ENCODE measurements at regions not wholly inside any gene's neighbourhood (a gene's known extent, or its start where the extent isn't known, plus 50 kb on each side); places are given as distances from the start of the nearest gene placed in this dataset.

GRCh38 chr6:145028144-145028818 lies 707.0 kb downstream of the EPM2A start:
- TF ChIP-seq, protein P1, sequence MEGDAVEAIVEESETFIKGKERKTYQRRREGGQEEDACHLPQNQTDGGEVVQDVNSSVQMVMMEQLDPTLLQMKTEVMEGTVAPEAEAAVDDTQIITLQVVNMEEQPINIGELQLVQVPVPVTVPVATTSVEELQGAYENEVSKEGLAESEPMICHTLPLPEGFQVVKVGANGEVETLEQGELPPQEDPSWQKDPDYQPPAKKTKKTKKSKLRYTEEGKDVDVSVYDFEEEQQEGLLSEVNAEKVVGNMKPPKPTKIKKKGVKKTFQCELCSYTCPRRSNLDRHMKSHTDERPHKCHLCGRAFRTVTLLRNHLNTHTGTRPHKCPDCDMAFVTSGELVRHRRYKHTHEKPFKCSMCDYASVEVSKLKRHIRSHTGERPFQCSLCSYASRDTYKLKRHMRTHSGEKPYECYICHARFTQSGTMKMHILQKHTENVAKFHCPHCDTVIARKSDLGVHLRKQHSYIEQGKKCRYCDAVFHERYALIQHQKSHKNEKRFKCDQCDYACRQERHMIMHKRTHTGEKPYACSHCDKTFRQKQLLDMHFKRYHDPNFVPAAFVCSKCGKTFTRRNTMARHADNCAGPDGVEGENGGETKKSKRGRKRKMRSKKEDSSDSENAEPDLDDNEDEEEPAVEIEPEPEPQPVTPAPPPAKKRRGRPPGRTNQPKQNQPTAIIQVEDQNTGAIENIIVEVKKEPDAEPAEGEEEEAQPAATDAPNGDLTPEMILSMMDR (IDR thresholded peaks at IDR 0.05), result peak; percentile 68; the same call in 1 of the 2 replicates
- TF ChIP-seq, protein P2, sequence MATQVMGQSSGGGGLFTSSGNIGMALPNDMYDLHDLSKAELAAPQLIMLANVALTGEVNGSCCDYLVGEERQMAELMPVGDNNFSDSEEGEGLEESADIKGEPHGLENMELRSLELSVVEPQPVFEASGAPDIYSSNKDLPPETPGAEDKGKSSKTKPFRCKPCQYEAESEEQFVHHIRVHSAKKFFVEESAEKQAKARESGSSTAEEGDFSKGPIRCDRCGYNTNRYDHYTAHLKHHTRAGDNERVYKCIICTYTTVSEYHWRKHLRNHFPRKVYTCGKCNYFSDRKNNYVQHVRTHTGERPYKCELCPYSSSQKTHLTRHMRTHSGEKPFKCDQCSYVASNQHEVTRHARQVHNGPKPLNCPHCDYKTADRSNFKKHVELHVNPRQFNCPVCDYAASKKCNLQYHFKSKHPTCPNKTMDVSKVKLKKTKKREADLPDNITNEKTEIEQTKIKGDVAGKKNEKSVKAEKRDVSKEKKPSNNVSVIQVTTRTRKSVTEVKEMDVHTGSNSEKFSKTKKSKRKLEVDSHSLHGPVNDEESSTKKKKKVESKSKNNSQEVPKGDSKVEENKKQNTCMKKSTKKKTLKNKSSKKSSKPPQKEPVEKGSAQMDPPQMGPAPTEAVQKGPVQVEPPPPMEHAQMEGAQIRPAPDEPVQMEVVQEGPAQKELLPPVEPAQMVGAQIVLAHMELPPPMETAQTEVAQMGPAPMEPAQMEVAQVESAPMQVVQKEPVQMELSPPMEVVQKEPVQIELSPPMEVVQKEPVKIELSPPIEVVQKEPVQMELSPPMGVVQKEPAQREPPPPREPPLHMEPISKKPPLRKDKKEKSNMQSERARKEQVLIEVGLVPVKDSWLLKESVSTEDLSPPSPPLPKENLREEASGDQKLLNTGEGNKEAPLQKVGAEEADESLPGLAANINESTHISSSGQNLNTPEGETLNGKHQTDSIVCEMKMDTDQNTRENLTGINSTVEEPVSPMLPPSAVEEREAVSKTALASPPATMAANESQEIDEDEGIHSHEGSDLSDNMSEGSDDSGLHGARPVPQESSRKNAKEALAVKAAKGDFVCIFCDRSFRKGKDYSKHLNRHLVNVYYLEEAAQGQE (IDR thresholded peaks at IDR 0.05; ENCODE audit: insufficient read depth in 1 of 2, low read depth in 2 of 2, low read length in 1 of 2), result no peak
- Histone ChIP-seq H3K4me1 (ENCODE audit: control insufficient read depth, insufficient read depth, low read length) (no peaks in the 10 kb centered on the region), H3K27me3 (ENCODE audit: control insufficient read depth, insufficient read depth, low read length) (no peaks in the 10 kb centered on the region), H3K9me3 (ENCODE audit: control insufficient read depth, insufficient read depth, low read depth, low read length) (no peaks in the 10 kb centered on the region), H3K4me3 (ENCODE audit: low read depth in 2 of 2, low read length in 2 of 2) (no peak overlapping the region), H3K36me3 (ENCODE audit: control insufficient read depth, insufficient read depth, low read length) (no peaks in the 10 kb centered on the region), H3K27ac (ENCODE audit: low read length) (no peak overlapping the region)
- POLR2A ChIA-PET, result no interaction called here
- CTCF ChIA-PET, result no interaction called here
- peak; percentile 48 for DNase-seq (ENCODE audit: low read depth, low spot score)
- in situ Hi-C loops (cut with HindIII; ENCODE audit: low pct_unique_long_range_greater_than_20kb, low sequenced_read_pairs), result no loop called here
- intact Hi-C loops (cut with micrococcal nuclease; ENCODE audit: unreplicated experiment), result loop anchor here (5.0 to 10.0 kb wide), 2 partner anchors 187 to 441 kb away; no protein-coding TSS in a partner anchor
- BruUV-seq (replicated peaks), result no TSS peak
- peak; percentile 93 for ATAC-seq

GRCh38 chr6:145031001-145031400 lies 704.3 kb downstream of the EPM2A start:
- no peak for TF ChIP-seq SIN3A (IDR thresholded peaks at IDR 0.05; ENCODE audit: borderline replicate concordance, insufficient read depth, low read depth, low read length)
- TF ChIP-seq TCF7L2 (IDR thresholded peaks at IDR 0.05; ENCODE audit: low read depth, low read length), result no peak
- TF ChIP-seq, protein P2 (IDR thresholded peaks at IDR 0.05; ENCODE audit: insufficient read depth in 1 of 2, low read depth in 2 of 2, low read length in 1 of 2), result no peak
- no peak for TF ChIP-seq POLR2AphosphoS5 (IDR thresholded peaks at IDR 0.05; ENCODE audit: low read depth, low read length)
- TF ChIP-seq, protein P1 (IDR thresholded peaks at IDR 0.05), result no peak
- intact Hi-C loops (cut with micrococcal nuclease; ENCODE audit: unreplicated experiment), result no loop called here

More at GRCh38 chr6:145031001-145031400, 704.3 kb downstream of the EPM2A start:
- Histone ChIP-seq H3K4me3 (ENCODE audit: low read depth in 2 of 2, low read length in 2 of 2) (no peak overlapping the region), H3K4me1 (ENCODE audit: control insufficient read depth, insufficient read depth, low read length) (no peaks in the 10 kb centered on the region), H3K27ac (ENCODE audit: low read length) (no peak overlapping the region), H3K27me3 (ENCODE audit: control insufficient read depth, insufficient read depth, low read length) (no peaks in the 10 kb centered on the region), H3K9me3 (ENCODE audit: control insufficient read depth, insufficient read depth, low read depth, low read length) (no peaks in the 10 kb centered on the region), H3K36me3 (ENCODE audit: control insufficient read depth, insufficient read depth, low read length) (no peaks in the 10 kb centered on the region)
- POLR2A ChIA-PET, result no interaction called here
- CTCF ChIA-PET, result interaction anchor here (0.6 kb wide), 1 partner anchor 371 kb away, joined by 4 read pairs; no protein-coding TSS in a partner anchor
- no TSS peak for BruUV-seq (replicated peaks)
- in situ Hi-C loops (cut with HindIII; ENCODE audit: low pct_unique_long_range_greater_than_20kb, low sequenced_read_pairs), result no loop called here
- no peak for ATAC-seq
- DNase-seq (ENCODE audit: low read depth, low spot score), result no peak
